ENCODE measurements at regions not wholly inside any gene's neighbourhood (a gene's known extent, or its start where the extent isn't known, plus 50 kb on each side); places are given as distances from the start of the nearest gene placed in this dataset.

- DNase-seq: no peak
These were observed 92.6 kb upstream of the PBX1 start for GRCh38 chr1:164466429-164466828.

- no peak for DNase-seq
These were observed 88.0 kb upstream of the PBX1 start for GRCh38 chr1:164470996-164471395.

- DNase-seq: no peak
These were observed 86.1 kb upstream of the PBX1 start for GRCh38 chr1:164472841-164473240.

GRCh38 chr1:164473544-164473943 lies 85.4 kb upstream of the PBX1 start:
- no peak for DNase-seq

- no peak for DNase-seq
These were observed 83.2 kb upstream of the PBX1 start for GRCh38 chr1:164475834-164476233.

- no peak for DNase-seq
These were observed 81.6 kb upstream of the PBX1 start for GRCh38 chr1:164477343-164477742.

- no peak for DNase-seq
These were observed 79.7 kb upstream of the PBX1 start for GRCh38 chr1:164479242-164479641.

GRCh38 chr1:164480285-164480907 lies 78.6 kb upstream of the PBX1 start:
- no peak for DNase-seq

- DNase-seq: no peak
These were observed 63.1 kb upstream of the PBX1 start for GRCh38 chr1:164495905-164496304.

- no peak for DNase-seq
These were observed 60.2 kb upstream of the PBX1 start for GRCh38 chr1:164498792-164499191.

- DNase-seq: no peak
These were observed 54.2 kb upstream of the PBX1 start for GRCh38 chr1:164504749-164505148.
